GM12892 (cell line): ENCODE measurements at regions not wholly inside any gene's neighbourhood (a gene's known extent, or its start where the extent isn't known, plus 50 kb on each side); places are given as distances from the start of the nearest gene placed in this dataset.

Source experiments
- POLR2A ChIP-seq: IDR thresholded peaks from 2 replicates; pipeline ENCODE4 v1.6.1; 2011; ENCODE audit warnings: low read depth, low read length, control low read depth
- POLR2AphosphoS5 ChIP-seq: IDR thresholded peaks from 2 replicates; pipeline ENCODE4 v1.6.1; 2011; ENCODE audit warnings: low read depth, low read length, control low read depth
- TAF1 ChIP-seq: IDR thresholded peaks from 2 replicates; pipeline ENCODE4 v1.6.1; 2011; ENCODE audit warnings: low read depth, mild to moderate bottlenecking, control low read depth, low read length, borderline replicate concordance

GRCh38 chr13:107462501-107462900, 752.8 kb downstream of the LIG4 start:
- TF ChIP-seq POLR2A (no peak), POLR2AphosphoS5 (no peak), TAF1 (no peak)
